HG03432 (cell line): ENCODE measurements at regions not wholly inside any gene's neighbourhood (a gene's known extent, or its start where the extent isn't known, plus 50 kb on each side); places are given as distances from the start of the nearest gene placed in this dataset.
A peak's percentile ranks its signal among the peaks of the same experiment; 100 is the strongest.

Experiments
- ATAC-seq: cut with Tn5 transposase; IDR thresholded peaks from one replicate; pipeline ENCODE4 v1.9.1; 2021; ENCODE audit warnings: mild to moderate bottlenecking, moderate library complexity; ENCODE audit not compliant: unreplicated experiment

DNA sequence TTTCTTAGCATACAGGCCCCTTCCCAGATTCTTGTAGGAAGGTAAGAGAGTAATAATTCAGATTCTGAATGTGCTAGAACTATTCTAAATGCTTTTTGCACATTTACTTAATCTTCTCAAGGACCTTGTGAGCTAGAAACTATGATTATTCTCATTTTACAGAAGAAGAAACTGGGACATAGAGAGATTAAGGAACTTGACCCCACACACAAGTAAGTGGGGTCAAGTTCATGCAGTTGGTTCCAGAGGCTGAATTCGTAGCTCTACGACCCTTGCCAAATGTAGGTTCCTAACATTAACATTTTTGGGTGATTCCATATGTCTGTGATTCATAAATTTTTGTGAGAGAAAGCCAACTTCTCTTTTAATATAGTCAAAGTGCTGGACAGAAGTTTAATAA, 238.1 kb downstream of the LACC1 start:
- ATAC-seq, result no peak

DNA sequence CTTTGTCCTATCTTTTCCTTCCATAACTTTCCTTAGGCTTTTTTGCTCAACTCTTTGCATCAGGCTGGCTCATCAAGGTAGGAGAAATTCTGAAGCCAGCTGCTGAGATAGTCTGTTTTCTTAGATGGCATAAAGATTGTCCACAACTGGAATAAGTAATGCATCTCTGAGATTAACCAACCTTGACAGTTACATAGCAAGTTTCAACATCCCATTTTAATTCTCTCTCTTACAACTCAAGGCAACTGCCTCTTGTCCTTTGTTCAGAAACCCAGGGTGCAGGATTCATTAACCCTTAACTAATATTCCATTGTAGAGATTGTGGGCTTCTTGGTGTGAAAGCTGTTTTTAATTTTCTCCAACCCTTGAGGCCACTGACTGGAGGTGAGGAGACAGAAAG, 239.2 kb downstream of the LACC1 start:
- no peak for ATAC-seq

DNA sequence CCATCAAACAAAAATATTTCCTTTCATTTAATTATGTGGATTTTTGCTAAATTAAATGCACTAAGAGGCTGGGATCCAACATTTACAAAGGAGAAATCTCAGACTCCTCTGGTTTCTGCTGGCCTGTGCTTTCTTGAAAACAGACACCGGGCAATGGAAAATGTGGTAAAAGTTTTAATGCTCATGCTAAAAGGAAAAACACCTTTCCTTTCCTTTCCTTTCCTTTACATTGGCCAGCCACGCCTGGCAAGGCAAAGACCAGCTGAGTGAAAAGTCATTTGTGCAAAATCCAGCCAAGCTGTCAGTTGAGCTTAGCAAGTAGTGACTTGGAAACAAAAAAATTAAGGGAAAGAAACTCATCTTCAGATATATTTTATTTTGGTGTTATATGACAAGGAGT, 240.3 kb downstream of the LACC1 start:
- no peak for ATAC-seq

DNA sequence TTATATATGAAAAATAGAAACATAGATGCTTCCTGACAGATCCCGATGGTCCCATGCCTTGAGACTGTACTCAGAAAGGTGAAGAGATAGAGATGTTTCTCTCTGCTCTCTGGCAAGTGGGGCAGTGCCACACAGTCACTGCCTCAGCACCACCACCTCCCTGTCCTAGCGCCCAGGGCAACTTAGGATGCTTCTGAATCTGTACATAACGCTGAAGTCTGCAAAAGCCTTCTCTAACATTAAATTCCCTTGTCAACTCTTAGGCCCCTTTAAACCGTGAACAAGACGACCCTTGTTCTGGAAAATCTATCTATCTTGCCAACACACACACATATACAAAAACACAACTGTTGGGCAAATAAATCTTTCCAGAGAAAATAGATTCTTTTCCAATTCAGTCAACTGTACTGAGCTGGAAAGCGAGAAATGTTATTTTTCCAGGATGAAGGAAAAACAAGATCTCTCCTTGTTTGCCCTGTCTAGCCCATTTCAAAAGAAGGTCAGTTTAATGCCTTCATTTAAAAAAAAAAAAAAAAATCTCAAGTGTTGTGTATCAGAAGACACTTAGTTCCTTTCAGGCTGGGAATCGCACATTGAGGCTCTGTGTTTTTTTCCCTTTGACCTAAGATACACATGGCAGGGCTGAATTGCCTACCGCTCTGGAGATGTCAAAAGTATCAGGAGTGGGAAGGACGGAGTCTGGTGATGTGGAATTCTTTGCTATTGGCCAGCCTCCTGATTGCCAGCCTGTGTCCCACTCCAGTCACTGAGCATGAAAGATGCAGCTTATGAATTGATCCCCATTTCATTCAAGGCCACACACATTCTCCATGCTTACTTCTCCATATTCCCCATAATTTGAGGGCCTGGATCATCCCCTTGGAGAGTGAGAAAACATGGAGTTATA, 241.4 kb downstream of the LACC1 start:
- no peak for ATAC-seq

DNA sequence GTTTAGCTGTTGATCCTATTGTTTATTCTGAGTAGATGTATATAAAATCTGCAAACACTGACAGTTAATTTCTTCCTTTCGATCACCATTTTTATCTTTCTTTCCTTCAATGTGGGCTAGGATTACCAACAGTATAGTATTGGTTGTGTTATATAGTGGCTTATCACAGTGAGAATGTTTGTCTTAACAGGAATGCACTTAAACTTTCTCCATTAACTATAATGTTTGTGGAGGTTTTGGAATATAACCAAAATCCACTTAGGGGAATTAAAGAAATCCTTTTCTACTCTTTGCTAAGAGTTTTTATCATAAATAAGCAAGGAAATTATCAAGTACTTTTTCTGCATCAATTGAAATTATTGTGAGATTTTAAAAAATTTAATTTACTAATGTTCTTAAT, 244.6 kb downstream of the LACC1 start:
- ATAC-seq, result no peak

DNA sequence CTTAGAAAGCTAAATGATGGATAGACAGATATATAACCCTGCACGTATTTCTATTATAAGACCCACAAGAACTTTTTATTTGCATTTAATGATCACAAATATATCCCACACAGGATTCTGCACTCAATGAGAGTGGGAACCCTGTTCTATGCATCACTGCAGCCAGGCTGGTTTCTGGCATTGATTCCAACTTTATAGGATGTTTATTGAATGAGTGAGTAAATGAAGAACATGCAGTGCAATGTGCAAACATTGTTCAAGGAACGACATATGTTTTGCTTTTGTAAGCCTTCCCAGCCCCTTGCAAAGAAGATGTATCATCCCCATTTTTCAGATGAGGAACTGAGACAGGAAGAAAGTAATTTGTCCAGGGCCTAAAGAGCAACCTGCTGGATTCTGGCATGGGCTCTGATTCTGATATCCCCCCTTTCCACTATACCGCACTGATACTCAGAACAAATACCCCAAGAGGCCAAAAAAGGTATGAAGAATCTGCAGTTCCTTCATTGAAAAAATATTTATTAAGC, 246.3 kb downstream of the LACC1 start:
- no peak for ATAC-seq

DNA sequence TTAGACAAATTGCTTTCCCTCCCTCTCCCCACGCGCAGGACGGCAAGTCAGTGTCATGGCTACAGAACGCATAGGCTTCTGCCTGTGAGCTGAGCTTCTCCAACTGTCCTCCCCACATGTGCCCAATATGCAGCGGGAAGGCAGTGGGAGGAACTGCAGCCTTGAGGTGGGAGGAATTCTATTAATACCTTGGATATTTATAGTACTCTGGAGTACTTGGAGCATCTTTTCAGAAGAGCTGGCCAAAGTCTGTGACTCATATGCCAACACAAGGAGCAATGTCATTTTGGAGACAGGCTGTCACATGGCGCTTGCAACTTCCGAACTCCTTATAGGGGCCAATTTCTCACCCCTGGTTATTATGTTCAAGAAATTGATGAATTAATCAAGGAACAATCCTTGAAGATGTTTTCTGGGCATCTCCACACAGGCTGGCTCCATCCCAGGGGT, 245.0 kb upstream of the SERP2 start:
- ATAC-seq, result no peak

DNA sequence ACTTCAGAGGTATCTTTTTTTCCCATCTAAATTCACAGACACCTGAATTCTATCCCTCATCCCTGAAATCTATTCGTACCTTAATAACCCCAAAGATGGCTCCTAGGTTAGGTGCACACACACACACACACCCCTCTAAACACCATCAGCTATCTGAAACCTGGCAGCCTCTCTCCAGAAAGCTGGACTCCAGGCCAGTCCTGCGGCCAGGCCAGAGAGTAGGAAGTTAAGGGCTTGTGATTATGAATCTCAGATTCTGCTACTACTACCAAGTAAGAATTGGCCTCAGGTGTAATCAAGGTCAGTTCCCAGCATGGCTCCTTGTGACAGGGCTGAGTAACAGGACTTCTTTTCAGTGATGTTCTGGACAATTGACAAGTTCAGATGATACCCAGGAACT, 244.2 kb upstream of the SERP2 start:
- no peak for ATAC-seq

DNA sequence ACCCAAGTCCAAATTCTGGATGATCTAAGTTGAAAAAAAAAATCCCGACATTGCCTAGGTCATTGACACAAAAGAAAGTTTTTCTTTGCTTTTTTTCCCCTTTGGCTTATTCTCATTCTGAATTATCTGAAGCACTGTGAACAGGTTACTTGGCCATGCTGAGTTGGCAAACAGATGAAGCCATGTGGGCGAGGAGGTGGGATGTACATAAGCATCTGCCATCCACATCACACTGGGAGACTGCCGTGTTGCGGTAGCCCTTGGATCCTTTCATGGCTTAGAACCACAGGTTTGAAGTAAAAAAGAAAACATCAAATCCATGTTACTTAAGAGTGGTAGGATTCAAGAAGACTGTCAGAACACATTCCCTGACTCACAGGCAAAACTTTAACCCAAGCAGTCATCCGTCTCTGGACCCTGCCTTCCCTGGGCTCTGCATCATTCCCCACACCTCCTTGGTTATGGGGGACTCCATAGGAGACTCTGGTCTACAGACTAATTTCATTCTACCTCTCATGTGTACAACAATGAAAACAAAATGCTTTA, 242.5 kb upstream of the SERP2 start:
- no peak for ATAC-seq

DNA sequence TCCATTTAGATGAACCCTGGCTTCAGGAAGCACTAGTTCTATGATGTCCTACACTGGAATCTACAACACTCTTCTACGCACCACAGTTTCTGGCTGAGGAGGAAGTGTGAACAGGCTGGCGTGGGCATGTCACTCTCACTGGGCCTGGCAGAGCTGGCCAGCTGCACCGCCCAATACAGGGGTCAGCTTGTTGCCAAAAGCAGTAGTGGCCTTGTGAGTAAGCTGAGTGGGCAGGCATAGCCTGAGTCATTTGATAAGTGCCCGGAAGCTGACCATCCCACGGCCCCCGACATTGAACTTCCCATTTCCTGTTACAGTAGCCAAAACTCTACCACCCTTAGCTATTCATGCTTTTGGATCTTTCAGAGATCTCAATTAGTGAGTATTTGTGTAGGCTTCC, 240.9 kb upstream of the SERP2 start:
- ATAC-seq, result no peak

DNA sequence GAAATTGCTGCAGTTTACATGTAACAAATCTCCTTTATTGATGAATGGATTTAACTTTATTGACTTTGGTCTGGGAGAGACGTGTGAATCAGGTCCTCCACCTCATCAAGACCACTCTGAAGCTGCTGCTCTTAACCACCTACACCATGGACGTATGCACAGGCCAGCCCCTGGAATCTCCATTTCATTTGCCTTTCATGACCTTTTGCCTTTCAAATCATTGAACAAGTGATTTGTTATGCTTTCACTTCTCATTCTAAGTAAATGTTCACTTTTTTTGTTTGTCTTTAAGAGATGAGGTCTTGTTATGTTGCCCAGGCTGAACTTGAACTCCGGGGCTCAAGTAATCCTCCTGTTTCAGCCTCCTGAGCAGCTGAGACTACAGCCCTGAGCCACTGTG, 240.0 kb upstream of the SERP2 start:
- ATAC-seq, result no peak

DNA sequence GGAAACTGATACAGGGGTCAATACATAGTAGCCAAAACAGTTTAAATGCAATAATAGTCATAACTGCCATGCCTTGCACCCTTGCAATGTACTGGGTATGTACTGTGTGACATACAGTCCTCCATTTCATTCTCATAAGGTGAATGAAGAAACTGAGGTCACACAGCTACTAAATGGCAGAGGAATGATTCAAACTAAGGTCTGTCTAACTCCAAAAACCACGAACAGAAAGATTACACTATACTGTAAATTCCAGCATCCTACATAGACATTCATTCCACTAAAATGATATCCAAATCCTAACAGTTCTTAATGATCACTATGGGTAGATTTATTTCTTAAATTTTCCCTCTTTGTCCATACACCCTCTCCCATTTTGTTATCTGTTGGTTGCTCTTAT, 238.1 kb upstream of the SERP2 start:
- ATAC-seq, result no peak

DNA sequence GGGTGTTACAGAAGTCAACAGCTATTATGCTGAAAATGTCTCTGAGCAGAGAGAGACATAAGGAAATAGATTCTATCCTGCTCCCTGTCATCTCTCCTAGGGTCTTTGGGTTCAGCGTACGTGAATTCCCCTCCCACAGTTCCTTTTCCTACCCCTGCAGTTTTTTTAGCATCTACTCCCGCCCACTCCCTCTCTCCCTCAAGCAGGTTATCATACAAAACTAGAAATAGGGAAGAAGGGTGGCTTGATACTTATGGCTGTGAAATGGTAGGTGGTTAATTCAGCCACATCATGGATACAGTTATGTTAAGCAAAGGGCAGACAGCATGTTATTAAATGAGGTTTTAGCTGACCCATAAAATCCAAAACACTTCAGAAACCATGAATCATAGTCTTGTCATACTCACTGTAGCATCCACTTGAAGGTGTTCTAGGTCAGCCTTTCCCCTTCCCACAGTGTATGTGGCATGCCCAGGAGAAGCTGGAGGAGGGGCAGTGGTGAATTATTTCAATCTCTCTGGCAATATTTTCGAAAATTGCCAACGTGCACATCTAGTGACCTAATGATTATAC, 236.8 kb upstream of the SERP2 start:
- ATAC-seq, result no peak

DNA sequence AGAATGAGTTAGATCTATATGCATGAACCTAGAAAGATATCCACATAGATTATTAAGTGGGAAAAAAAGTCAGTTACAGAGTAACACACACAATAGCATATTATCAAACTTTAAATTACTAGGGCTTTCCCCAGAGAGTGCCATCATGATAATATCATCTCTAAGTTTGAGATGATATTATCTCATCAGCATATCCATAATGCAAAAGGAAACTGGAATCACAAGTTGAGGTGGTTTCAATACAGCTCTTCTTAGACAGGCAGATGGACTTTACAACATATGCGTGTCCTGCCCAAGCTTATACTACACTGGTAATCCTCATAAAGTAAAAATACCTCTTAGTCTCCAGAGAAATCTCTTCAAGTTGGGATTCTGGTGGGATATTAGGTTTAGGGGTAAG, 236.2 kb upstream of the SERP2 start:
- no peak for ATAC-seq

DNA sequence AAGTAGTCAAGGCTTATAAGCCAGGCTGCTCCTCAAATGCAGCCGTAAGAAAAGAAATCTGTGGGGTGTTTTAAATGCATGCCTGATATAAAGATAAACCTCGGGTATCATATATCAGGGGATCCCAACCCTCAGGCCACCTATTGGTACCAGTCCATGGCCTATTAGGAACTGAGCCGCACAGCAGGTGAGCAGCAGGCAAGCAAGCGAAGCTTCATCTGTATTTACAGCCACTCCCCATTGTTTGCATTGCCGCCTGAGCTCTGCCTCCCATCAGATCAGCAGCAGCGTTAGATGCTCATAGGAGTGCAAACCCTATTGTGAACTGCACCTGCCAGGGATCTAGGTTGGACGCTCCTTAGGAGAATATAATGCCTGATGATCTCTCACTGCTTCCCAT, 233.5 kb upstream of the SERP2 start:
- no peak for ATAC-seq

DNA sequence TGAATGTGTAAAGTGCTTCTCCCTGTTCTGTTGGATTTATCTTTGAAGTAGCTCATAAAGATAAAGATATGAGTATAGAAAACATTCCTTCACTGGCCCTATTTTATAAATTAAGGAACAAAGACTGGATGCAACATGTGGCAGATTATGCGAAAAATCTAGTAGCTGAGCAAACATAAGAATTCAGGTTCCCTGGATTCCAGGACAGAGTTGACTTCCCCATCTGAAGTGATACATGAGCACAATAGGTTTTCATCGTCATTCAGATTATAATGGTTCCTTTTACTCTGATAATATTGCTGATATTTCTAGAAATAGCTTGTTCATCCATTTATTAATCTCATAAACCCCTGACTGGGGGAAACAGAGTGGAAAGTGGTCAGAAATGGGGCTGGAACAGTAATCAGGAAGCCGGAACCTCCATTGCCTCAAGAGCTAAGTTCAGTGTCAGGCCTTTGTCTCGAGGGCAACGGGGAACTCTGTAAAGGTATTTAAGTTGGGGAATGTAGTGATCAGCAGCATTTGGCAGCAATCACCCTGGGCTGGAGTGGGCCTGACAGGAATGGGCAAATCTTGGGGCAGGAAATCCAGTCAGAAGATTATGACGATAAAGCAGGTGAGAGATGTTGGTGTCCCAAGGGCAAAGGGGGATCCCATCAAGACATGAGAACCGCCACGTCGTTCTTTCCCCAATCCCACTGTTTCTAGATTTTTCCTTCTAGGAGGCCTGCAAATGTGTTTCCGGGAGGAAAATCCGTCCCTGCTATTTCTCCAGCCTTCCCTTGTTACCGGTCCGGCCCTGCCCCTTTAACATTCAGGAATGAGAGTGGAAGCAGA, 232.5 kb upstream of the SERP2 start:
- no peak for ATAC-seq

DNA sequence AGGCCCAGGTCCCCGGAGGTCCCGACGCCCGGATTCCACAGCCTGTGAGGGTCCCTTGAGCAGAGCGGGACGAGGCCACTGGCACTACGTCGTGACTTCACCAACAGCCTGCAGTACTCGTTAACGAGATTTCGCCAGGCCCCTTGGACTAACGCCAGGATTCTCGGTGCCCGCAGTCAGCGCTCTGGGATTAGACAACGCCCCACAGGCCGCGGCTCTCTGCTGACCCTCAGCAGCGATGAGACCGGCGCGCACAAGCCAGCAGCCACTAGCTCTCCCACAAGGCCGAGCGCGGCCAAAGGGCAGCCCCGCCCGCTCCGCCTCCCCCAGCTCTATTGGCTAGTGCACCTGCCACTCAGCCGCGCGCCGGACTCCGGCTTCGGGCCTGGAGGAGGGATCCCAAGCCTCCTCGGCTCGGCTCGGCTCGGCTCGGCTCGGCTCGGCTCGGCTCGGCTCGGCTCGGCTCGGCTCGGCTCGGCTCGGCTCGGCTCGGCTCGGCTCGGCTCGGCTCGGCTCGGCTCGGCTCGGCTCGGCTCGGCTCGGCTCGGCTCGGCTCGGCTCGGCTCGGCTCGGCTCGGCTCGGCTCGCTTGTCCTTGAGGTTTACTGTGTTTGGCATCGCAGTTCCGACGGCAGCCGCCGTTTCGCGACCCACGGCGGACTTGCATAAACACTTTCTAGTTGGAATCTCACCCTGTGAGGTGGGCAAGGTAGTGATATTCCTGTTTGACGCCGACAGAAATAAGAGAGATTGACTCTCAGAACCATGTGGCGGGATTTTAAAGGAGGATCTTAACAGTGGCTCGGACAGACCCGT, 231.7 kb upstream of the SERP2 start:
- ATAC-seq, result peak; percentile 100

DNA sequence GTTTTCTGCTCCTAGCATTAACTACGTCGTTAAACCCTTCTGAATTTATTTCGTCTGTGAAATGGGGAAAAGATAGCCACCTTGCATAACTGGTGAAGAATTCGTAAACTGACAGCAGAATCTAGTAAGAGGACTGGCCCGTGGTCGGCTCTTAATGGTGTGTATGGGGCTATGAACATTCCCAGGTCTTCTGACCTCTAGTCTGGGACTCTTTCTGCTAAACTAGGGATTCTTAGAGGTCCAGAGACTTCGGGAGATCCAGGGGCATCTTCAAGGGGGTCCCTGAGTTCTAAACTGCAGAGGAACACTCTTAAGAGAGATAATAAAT, 231.1 kb upstream of the SERP2 start:
- no peak for ATAC-seq

DNA sequence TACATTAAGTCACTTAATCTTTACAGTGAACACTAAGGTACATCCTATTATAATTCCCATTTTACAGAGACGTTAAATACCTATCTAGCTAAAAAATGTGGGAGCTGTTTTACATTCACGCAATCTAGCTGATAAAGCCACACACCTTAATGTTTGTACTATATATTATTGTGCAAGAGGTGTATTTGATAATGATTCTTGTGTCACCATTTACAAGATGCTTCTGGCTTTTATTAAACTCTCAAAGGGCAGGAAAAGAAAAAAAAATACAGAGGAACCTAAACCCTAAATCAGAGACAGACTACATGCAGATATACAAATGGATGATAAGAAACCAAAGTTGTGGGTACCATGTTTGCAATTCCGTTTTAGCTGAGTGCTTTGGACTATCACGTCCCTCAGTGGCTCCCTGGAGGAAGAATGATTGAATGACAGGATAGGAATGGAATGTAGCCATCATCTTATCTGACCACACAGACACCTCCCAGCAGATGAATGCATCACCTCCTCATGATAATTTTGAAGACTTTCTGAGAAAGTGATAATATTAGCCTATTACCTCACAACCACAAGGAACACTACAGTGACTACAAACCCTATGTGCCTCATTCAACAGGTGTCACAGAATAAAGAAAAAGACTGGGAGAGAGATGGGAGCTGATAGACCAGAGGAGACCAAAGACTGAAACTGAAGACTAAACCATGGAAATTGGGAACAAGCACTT, 230.5 kb upstream of the SERP2 start:
- no peak for ATAC-seq

DNA sequence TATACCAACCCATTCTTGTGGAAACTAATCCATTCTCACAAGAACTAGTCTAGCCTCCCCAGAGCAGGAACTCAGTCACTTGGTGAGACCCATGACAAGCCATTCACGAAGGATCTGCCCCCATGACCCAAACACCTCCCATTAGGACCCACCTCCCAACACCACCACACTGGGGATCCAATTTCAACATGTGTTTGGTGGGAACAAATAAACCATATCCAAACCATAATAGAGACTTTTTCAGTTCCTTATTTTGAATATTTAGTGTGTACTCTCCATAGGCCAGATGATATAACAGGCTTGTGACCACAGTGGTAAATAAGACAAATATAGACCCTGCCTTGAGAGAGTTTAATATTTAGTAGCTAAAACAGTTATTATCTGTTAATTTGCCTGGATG, 227.5 kb upstream of the SERP2 start:
- no peak for ATAC-seq
